GM12878 (cell line): ENCODE measurements at regions not wholly inside any gene's neighbourhood (a gene's known extent, or its start where the extent isn't known, plus 50 kb on each side); places are given as distances from the start of the nearest gene placed in this dataset.

ENCODE experiments used
- ATAC-seq: fragments of 200-7000 bp; cut with Tn5 transposase; 3 replicates; pipeline ENCODE4 v1.9.1; 2020; ENCODE audit warnings: mild to moderate bottlenecking, moderate library complexity
- BruUV-seq: library from RNA; stranded (reverse); fragments of 400-500 nt; replicated peaks from 2 replicates; lab custom pipeline; 2021; lab: Mats Ljungman, UMichigan
- CTCF ChIA-PET: fragments of 300-600 bp; sonication (Branson Sonifier 250); formaldehyde crosslinking; extraction: SDS; loops from one replicate; lab custom pipeline; 2021; ENCODE audit warnings: inconsistent platforms; lab: Yijun Ruan, JAX
- POLR2A ChIA-PET: fragments of 350-600 bp; formaldehyde crosslinking; extraction: SDS; loops from one replicate; lab custom pipeline; 2021; ENCODE audit warnings: inconsistent platforms; lab: Charles Lee
- RAD21 ChIA-PET: fragments of 300-600 bp; sonication (Branson Sonifier 250); formaldehyde crosslinking; loops from one replicate; lab custom pipeline; 2023; ENCODE audit warnings: antibody characterized with exemption; ENCODE audit not compliant: unreplicated experiment; lab: Charles Lee
- SMC1A ChIA-PET: fragments of 300-600 bp; sonication (Branson Sonifier 250); formaldehyde crosslinking; loops from one replicate; lab custom pipeline; 2023; ENCODE audit not compliant: unreplicated experiment, uncharacterized antibody; lab: Charles Lee
- DNase-seq: peaks from one replicate; pipeline ENCODE4 v3.0.0-alpha.2; 2011; ENCODE audit warnings: low read depth, low spot score
- FAIRE-seq: peaks from 3 replicates; lab custom pipeline; 2011; peaks lifted over from hg19 to GRCh38; lab: Jason Lieb, UNC
- H2AFZ ChIP-seq: 2 replicates; pipeline ENCODE4 v1.6.0; 2011; ENCODE audit warnings: low read depth, low read length, control low read depth; ENCODE audit not compliant: control insufficient read depth
- H3K27ac ChIP-seq: 2 replicates; pipeline ENCODE4 v1.5.1; 2011; ENCODE audit warnings: control low read depth; ENCODE audit not compliant: control insufficient read depth, insufficient read depth
- H3K27me3 ChIP-seq, 2 experiments: replicated peaks in 1 of 2; 2 replicates each; pipeline versions ENCODE4 v1.6.0 to v1.6.1; 2011; ENCODE audit warnings: low read length in 1 of 2; ENCODE audit not compliant: control insufficient read depth in 2 of 2, insufficient read depth in 2 of 2
- H3K36me3 ChIP-seq, 2 experiments: 2 replicates each; pipeline ENCODE4 v1.5.1; 2011; ENCODE audit warnings: low read length in 1 of 2; ENCODE audit not compliant: control insufficient read depth in 2 of 2, insufficient read depth in 2 of 2
- H3K4me1 ChIP-seq: 2 replicates; pipeline ENCODE4 v1.6.1; 2011; ENCODE audit warnings: mild to moderate bottlenecking, low read length, moderate library complexity, mixed read lengths; ENCODE audit not compliant: control insufficient read depth, insufficient read depth
- H3K4me2 ChIP-seq: 2 replicates; pipeline ENCODE4 v1.6.0; 2011; ENCODE audit warnings: control low read depth; ENCODE audit not compliant: control insufficient read depth, insufficient read depth
- H3K4me3 ChIP-seq: fragments of 200-600 bp; sonication (generic); 2 replicates; pipeline ENCODE4 v1.5.1; 2016
- H3K79me2 ChIP-seq: 2 replicates; pipeline ENCODE4 v1.6.0; 2011; ENCODE audit warnings: low read length; ENCODE audit not compliant: control insufficient read depth, insufficient read depth
- H3K9ac ChIP-seq: 2 replicates; pipeline ENCODE4 v1.8.0; 2011; ENCODE audit warnings: low read length, control low read depth, mixed read lengths; ENCODE audit not compliant: control insufficient read depth, insufficient read depth
- H3K9me3 ChIP-seq: replicated peaks from 3 replicates; pipeline ENCODE4 v1.5.1; 2011; ENCODE audit warnings: mild to moderate bottlenecking, low read length; ENCODE audit not compliant: control insufficient read depth, insufficient read depth
- H4K20me1 ChIP-seq: 2 replicates; pipeline ENCODE4 v1.6.0; 2011; ENCODE audit not compliant: control insufficient read depth, insufficient read depth
- KLF5 ChIP-seq: fragments of 450-650 bp; IDR thresholded peaks from 2 replicates; pipeline ENCODE4 v1.6.1; 2014; ENCODE audit warnings: mild to moderate bottlenecking; ENCODE audit not compliant: partially characterized antibody
- MTA3 ChIP-seq: IDR thresholded peaks from 2 replicates; pipeline ENCODE4 v1.6.1; 2012; ENCODE audit warnings: low read length, inconsistent platforms, borderline replicate concordance
- MXI1 ChIP-seq: fragments of 150-350 bp; IDR thresholded peaks from 2 replicates; pipeline ENCODE4 v1.6.1; 2011; ENCODE audit warnings: low read depth, mild to moderate bottlenecking, inconsistent platforms, low read length, improper control_type of control experiment
- PAX5 ChIP-seq: IDR thresholded peaks from 2 replicates; pipeline ENCODE4 v1.6.1; 2011; ENCODE audit warnings: low read depth, low read length, borderline replicate concordance
- PRDM15 ChIP-seq: fragments of 450-650 bp; formaldehyde crosslinking; IDR thresholded peaks from 2 replicates; pipeline ENCODE4 v1.4.0; 2020; ENCODE audit warnings: mild to moderate bottlenecking, moderate library complexity
- RELB ChIP-seq: fragments of 450-650 bp; IDR thresholded peaks from 2 replicates; pipeline ENCODE4 v1.6.1; 2017; ENCODE audit warnings: low read depth, mild to moderate bottlenecking, moderate library complexity
- SIN3A ChIP-seq: IDR thresholded peaks from 2 replicates; pipeline ENCODE4 v1.6.1; 2012; ENCODE audit warnings: low read depth, low read length, improper control_type of control experiment
- SIX5 ChIP-seq: IDR thresholded peaks from 2 replicates; pipeline ENCODE4 v1.6.1; 2011; ENCODE audit warnings: mild to moderate bottlenecking, low read depth, low read length, moderate library complexity; ENCODE audit not compliant: severe bottlenecking
- WGBS: methylation state at CpG from one replicate; pipeline ENCODE4 v1.1.6; 2016; ENCODE audit warnings: low lambda C conversion rate; ENCODE audit not compliant: insufficient replicate concordance, insufficient coverage; ENCODE audit errors: missing lambda C conversion rate; 5-methylcytosine and 5-hydroxymethylcytosine counted together
- in situ Hi-C: fragments of 300-500 bp; cut with MboI; formaldehyde crosslinking; loops from 9 replicates; pipeline ENCODE4 v1.14.3; 2018; ENCODE audit warnings: mixed read lengths
- intact Hi-C: fragments of 100-400 bp; cut with micrococcal nuclease; formaldehyde crosslinking; loops from one replicate; pipeline ENCODE4 v1.14.2; 2022; ENCODE audit not compliant: unreplicated experiment
- TF ChIP-seq, protein P1 (sequence below): IDR thresholded peaks from 2 replicates; pipeline ENCODE4 v1.6.1; 2012; ENCODE audit warnings: low read depth, low read length, improper control_type of control experiment
- TF ChIP-seq, protein P2 (sequence below): fragments of 450-650 bp; IDR thresholded peaks from 2 replicates; pipeline ENCODE4 v1.6.1; 2017; ENCODE audit warnings: antibody characterized with exemption, mild to moderate bottlenecking, moderate library complexity
- TF ChIP-seq, protein P3 (sequence below): IDR thresholded peaks from 2 replicates; pipeline ENCODE4 v1.6.1; 2011; ENCODE audit warnings: low read depth, mild to moderate bottlenecking, low read length, moderate library complexity, borderline replicate concordance; ENCODE audit errors: extremely low read depth
- TF ChIP-seq, protein P4 (sequence below): fragments of 450-650 bp; IDR thresholded peaks from 2 replicates; pipeline ENCODE4 v1.6.1; 2017; ENCODE audit warnings: mild to moderate bottlenecking

GRCh38 chr6:11917951-11918738, 94.0 kb upstream of the HIVEP1 start:
- FAIRE-seq (no peak), DNase-seq (no peak), ATAC-seq (no peak)
- POLR2A ChIA-PET = no interaction called here
- no peak overlapping the region for H3K4me3 ChIP-seq
- H3K27ac ChIP-seq = no peak overlapping the region
- WGBS = 73% methylated on average over 9 of the region's 9 CpGs
- no TSS peak for BruUV-seq
- in situ Hi-C loops = no loop called here
- no peak overlapping the region for H3K4me2 ChIP-seq
- TF ChIP-seq RELB = no peak
- TF ChIP-seq MXI1 = no peak
- TF ChIP-seq, protein P1, sequence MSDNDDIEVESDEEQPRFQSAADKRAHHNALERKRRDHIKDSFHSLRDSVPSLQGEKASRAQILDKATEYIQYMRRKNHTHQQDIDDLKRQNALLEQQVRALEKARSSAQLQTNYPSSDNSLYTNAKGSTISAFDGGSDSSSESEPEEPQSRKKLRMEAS = no peak
- TF ChIP-seq KLF5 = no peak
- no peak for TF ChIP-seq PAX5
- TF ChIP-seq MTA3 = no peak
- TF ChIP-seq, protein P2, sequence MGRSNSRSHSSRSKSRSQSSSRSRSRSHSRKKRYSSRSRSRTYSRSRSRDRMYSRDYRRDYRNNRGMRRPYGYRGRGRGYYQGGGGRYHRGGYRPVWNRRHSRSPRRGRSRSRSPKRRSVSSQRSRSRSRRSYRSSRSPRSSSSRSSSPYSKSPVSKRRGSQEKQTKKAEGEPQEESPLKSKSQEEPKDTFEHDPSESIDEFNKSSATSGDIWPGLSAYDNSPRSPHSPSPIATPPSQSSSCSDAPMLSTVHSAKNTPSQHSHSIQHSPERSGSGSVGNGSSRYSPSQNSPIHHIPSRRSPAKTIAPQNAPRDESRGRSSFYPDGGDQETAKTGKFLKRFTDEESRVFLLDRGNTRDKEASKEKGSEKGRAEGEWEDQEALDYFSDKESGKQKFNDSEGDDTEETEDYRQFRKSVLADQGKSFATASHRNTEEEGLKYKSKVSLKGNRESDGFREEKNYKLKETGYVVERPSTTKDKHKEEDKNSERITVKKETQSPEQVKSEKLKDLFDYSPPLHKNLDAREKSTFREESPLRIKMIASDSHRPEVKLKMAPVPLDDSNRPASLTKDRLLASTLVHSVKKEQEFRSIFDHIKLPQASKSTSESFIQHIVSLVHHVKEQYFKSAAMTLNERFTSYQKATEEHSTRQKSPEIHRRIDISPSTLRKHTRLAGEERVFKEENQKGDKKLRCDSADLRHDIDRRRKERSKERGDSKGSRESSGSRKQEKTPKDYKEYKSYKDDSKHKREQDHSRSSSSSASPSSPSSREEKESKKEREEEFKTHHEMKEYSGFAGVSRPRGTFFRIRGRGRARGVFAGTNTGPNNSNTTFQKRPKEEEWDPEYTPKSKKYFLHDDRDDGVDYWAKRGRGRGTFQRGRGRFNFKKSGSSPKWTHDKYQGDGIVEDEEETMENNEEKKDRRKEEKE = no peak
- no peak for TF ChIP-seq PRDM15 (CRISPR knock-in tag)
- no peak for TF ChIP-seq SIN3A
- TF ChIP-seq SIX5 = no peak
- TF ChIP-seq, protein P3, sequence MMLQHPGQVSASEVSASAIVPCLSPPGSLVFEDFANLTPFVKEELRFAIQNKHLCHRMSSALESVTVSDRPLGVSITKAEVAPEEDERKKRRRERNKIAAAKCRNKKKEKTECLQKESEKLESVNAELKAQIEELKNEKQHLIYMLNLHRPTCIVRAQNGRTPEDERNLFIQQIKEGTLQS = no peak
- TF ChIP-seq, protein P4, sequence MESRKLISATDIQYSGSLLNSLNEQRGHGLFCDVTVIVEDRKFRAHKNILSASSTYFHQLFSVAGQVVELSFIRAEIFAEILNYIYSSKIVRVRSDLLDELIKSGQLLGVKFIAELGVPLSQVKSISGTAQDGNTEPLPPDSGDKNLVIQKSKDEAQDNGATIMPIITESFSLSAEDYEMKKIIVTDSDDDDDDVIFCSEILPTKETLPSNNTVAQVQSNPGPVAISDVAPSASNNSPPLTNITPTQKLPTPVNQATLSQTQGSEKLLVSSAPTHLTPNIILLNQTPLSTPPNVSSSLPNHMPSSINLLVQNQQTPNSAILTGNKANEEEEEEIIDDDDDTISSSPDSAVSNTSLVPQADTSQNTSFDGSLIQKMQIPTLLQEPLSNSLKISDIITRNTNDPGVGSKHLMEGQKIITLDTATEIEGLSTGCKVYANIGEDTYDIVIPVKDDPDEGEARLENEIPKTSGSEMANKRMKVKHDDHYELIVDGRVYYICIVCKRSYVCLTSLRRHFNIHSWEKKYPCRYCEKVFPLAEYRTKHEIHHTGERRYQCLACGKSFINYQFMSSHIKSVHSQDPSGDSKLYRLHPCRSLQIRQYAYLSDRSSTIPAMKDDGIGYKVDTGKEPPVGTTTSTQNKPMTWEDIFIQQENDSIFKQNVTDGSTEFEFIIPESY = no peak
- TF ChIP-seq, all 136 proteins: peak for 0
- intact Hi-C loops = no loop called here
- H3K9me3 ChIP-seq = no peaks in the 10 kb centered on the region
- CTCF ChIA-PET = no interaction called here
- H3K36me3 ChIP-seq = no peaks in the 10 kb centered on the region
- no peak overlapping the region for H3K9ac ChIP-seq
- RAD21 ChIA-PET = no interaction called here
- H3K27me3 ChIP-seq = no peaks in the 10 kb centered on the region
- no peaks in the 10 kb centered on the region for H3K79me2 ChIP-seq
- SMC1A ChIA-PET = interaction anchor here (0.8 to 1.1 kb wide), 3 partner anchors 25 to 40 kb away, joined by 3 to 4 read pairs (median 4); no protein-coding TSS in a partner anchor
- no peak overlapping the region for H2AFZ ChIP-seq
- no peaks in the 10 kb centered on the region for H4K20me1 ChIP-seq
- H3K4me1 ChIP-seq = no peaks in the 10 kb centered on the region
